ENCODE measurements at regions not wholly inside any gene's neighbourhood (a gene's known extent, or its start where the extent isn't known, plus 50 kb on each side); places are given as distances from the start of the nearest gene placed in this dataset.

DNA sequence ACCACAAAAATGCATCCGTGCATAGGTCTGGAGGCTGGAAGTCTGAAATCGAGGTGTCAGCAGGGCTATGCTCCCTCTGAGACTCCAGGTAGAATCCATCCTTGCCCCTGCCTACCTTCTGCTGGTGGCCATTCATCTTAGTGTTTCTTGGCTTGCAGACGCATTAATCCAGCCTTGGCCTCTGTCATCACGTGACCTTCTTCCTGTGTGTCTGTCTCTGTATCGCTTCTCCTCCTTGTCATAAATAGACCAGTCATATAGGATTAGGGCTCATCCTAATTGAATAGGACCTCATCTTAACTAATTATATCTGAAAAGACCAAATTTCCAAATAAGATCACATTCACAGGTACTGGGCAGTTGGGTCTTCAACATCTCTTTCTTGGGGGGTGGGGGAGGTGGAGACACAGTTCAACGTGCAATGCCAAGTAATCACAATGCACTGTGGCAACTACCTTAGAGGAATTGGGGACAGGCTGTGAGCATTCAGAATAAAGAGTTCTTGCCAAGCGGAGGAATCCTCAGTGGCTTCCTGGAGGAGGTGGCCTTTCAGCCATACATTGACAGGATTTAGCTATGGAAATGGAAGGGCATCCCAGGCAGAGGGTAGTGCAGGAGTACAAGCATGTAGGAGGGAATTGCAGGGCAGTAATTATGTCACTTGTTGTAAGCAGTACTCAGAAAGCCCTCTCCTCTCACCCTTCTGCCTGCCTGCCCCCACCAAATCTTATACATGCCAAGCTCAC lies 96.2 kb upstream of the SYT13 start:
- TF ChIP-seq POLR2AphosphoS5 (IDR thresholded peaks at IDR 0.05; ENCODE audit: low read depth, low read length) (no peak), FOXP2 (optimal IDR thresholded peaks at IDR 0.05; ENCODE audit: borderline replicate concordance, extremely low read depth, extremely low read length, insufficient read depth) (no peak), TAF1 (IDR thresholded peaks at IDR 0.05; ENCODE audit: borderline replicate concordance, insufficient read depth, low read length) (no peak), SIN3A (IDR thresholded peaks at IDR 0.05; ENCODE audit: borderline replicate concordance, insufficient read depth, low read length) (no peak)
- TF ChIP-seq, protein P1, sequence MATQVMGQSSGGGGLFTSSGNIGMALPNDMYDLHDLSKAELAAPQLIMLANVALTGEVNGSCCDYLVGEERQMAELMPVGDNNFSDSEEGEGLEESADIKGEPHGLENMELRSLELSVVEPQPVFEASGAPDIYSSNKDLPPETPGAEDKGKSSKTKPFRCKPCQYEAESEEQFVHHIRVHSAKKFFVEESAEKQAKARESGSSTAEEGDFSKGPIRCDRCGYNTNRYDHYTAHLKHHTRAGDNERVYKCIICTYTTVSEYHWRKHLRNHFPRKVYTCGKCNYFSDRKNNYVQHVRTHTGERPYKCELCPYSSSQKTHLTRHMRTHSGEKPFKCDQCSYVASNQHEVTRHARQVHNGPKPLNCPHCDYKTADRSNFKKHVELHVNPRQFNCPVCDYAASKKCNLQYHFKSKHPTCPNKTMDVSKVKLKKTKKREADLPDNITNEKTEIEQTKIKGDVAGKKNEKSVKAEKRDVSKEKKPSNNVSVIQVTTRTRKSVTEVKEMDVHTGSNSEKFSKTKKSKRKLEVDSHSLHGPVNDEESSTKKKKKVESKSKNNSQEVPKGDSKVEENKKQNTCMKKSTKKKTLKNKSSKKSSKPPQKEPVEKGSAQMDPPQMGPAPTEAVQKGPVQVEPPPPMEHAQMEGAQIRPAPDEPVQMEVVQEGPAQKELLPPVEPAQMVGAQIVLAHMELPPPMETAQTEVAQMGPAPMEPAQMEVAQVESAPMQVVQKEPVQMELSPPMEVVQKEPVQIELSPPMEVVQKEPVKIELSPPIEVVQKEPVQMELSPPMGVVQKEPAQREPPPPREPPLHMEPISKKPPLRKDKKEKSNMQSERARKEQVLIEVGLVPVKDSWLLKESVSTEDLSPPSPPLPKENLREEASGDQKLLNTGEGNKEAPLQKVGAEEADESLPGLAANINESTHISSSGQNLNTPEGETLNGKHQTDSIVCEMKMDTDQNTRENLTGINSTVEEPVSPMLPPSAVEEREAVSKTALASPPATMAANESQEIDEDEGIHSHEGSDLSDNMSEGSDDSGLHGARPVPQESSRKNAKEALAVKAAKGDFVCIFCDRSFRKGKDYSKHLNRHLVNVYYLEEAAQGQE (IDR thresholded peaks at IDR 0.05; ENCODE audit: insufficient read depth in 1 of 2, low read depth in 2 of 2, low read length in 2 of 2): no peak

DNA sequence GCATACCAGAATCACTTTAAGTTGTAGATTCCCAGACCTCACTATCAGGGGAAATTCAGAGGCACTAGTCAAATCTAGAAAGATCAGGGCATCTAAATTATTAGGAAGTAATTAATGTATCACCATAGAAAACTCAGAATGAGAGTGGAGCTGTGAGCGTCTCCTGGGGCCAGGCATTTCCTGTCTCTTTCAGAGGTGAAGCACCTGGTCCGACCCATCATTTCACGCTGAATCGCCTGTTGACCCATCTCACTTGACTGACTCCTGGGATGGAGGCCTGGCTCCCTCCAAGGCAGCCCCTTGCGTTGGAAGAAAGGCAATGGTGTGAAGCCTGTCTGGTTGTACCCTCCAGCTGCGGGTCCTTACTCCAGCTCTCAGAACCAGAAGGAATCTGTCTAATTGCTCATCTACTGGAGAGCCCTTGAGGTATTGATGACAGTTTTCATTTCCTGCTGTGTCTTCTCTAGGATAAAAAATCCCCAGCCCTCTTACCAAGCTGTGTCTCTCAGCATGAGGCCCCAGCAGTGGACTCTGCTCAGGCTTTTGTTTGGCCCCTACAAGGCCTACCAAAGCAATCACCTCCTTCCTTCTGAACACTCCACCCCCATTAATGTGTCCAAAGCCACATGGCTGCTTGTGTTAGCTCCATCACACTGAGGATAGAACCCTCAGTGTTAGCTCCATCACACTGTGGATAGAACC lies 93.2 kb upstream of the SYT13 start:
- TF ChIP-seq FOXP2 (optimal IDR thresholded peaks at IDR 0.05; ENCODE audit: borderline replicate concordance, extremely low read depth, extremely low read length, insufficient read depth) (no peak), SIN3A (IDR thresholded peaks at IDR 0.05; ENCODE audit: borderline replicate concordance, insufficient read depth, low read length) (no peak), TAF1 (IDR thresholded peaks at IDR 0.05; ENCODE audit: borderline replicate concordance, insufficient read depth, low read length) (no peak), POLR2AphosphoS5 (IDR thresholded peaks at IDR 0.05; ENCODE audit: low read depth, low read length) (no peak)
- TF ChIP-seq, protein P1 (IDR thresholded peaks at IDR 0.05; ENCODE audit: insufficient read depth in 1 of 2, low read depth in 2 of 2, low read length in 2 of 2): no peak

DNA sequence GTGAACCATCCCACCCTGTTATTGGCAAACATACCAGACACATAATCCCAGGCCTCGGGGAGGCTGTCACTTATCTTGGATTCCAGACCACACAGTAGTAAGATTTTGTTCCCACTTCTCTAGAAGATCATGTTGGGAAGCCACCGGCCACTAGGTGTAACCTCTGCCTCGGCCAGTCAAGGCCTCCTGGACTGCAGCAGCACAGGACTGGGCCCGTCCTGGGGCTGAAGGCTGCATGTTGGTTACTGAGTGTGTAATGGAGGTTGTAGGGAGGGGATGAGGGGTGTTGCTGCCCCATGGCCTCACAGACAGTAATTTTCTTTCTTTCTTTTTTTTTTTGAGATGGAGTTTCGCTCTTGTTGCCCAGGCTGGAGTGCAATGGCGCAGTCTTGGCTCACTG lies 92.4 kb upstream of the SYT13 start:
- TF ChIP-seq, protein P1 (IDR thresholded peaks at IDR 0.05; ENCODE audit: insufficient read depth in 1 of 2, low read depth in 2 of 2, low read length in 2 of 2): no peak
- TF ChIP-seq POLR2AphosphoS5 (IDR thresholded peaks at IDR 0.05; ENCODE audit: low read depth, low read length) (no peak), FOXP2 (optimal IDR thresholded peaks at IDR 0.05; ENCODE audit: borderline replicate concordance, extremely low read depth, extremely low read length, insufficient read depth) (no peak)

DNA sequence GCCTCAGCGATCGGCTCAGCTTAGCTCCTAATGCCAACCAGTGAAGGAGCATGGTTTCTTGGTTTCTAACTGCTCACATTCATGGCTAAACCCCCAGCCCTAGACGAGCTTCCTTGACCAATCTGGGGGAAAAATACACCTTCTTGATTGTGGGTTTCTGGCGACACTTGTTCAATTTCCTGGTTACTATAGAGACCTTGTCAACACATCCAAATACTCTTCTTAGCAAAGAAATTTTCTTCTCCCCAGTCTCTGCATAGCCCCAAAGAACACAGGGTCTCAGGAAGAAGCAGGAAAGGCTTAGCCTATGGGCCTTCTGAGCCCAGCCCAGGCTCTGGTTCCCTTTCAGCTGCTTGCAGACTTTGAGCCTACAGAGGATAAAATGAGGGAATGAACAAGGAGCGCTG lies 88.5 kb upstream of the SYT13 start:
- TF ChIP-seq FOXP2 (optimal IDR thresholded peaks at IDR 0.05; ENCODE audit: borderline replicate concordance, extremely low read depth, extremely low read length, insufficient read depth) (no peak), TAF1 (IDR thresholded peaks at IDR 0.05; ENCODE audit: borderline replicate concordance, insufficient read depth, low read length) (no peak), SIN3A (IDR thresholded peaks at IDR 0.05; ENCODE audit: borderline replicate concordance, insufficient read depth, low read length) (no peak), POLR2AphosphoS5 (IDR thresholded peaks at IDR 0.05; ENCODE audit: low read depth, low read length) (no peak)
- TF ChIP-seq, protein P1 (IDR thresholded peaks at IDR 0.05; ENCODE audit: insufficient read depth in 1 of 2, low read depth in 2 of 2, low read length in 2 of 2): no peak
